ENCODE measurements at regions not wholly inside any gene's neighbourhood (a gene's known extent, or its start where the extent isn't known, plus 50 kb on each side); places are given as distances from the start of the nearest gene placed in this dataset.

DNA sequence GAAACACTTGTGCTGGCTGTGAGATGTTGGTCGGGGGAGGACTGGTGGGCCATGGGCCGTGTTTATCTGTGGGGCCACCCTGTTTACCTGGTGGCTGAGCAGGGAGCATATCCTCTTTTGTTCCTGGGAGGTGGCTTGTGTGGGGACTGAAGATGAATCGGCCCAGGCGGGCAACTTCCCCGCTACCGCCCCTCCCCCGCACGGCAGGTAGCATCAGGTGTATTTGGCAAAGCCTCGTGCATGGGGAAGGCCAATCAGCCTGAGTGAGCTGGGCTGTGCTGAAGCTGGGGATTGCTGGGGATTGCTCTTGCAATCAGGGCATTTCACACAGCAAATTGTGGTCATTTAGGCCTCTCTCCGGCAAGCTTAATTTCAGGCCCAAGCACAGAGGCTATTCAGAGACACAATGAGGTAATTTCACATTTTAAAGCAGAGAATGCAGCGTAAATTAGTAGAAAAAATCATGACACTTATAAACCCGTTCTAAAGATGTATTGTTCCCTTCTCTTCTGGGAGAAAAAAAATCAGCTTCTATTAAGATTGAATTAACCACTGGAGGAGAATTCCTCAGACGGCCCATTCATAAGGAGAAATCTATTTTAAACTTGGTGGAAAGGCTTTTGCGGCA lies 197.7 kb upstream of the POU3F1 start:
- Histone ChIP-seq H3K4me3 (ENCODE audit: low read length) (no peak overlapping the region), H2AFZ (ENCODE audit: low read depth, low read length) (no peak overlapping the region), H3K9me2 (ENCODE audit: insufficient read depth, low read length) (no peaks in the 10 kb centered on the region), H3K4me2 (ENCODE audit: low read length) (no peak overlapping the region), H3K27ac (ENCODE audit: low read length) (peak overlapping the region; percentile 35), H3K36me3 (ENCODE audit: insufficient read depth, low read length) (no peaks in the 10 kb centered on the region), H3F3A (ENCODE audit: insufficient read depth, low read length, poor library complexity, severe bottlenecking) (peaks cover 4% of the 10 kb centered on the region), H3K9me3 (ENCODE audit: low read length) (no peaks in the 10 kb centered on the region), H3K27me3 (ENCODE audit: insufficient read depth, low read depth, low read length) (no peaks in the 10 kb centered on the region), H3K79me2 (replicated peaks; ENCODE audit: insufficient read depth, low read length) (no peaks in the 10 kb centered on the region), H3K9ac (ENCODE audit: low read length) (peak overlapping the region; percentile 27), H4K20me1 (ENCODE audit: insufficient read depth) (no peaks in the 10 kb centered on the region)
- no peak for TF ChIP-seq EZH2 (IDR thresholded peaks at IDR 0.05; ENCODE audit: borderline replicate concordance, insufficient read depth, low read length, poor library complexity, severe bottlenecking)
- TF ChIP-seq SMC3 (conservative IDR thresholded peaks at IDR 0.05; ENCODE audit: poor library complexity), result peak; percentile 31
- peak; percentile 13 for TF ChIP-seq EP300 (conservative IDR thresholded peaks at IDR 0.05; ENCODE audit: poor library complexity, severe bottlenecking)

DNA sequence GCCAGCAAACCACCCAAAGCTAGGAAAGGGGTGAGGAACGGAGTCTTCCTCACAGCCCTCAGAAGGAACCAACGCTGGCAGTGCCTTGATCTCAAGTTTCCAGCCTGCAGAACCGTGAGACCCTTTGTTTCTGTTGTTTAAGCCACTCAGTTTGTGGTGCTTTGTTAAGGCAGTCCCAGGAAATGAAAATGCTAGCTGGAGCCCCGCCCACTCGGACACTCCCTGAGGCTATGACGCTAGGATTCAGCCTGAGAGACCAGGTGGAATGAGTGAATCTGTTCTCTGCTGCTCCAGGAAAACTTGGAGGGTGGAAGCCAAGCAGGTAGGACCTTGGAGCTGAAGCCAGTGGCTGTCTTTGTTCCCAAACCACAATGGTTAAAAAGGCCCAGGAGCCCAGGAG lies 196.5 kb upstream of the POU3F1 start:
- Histone ChIP-seq H3K36me3 (ENCODE audit: insufficient read depth, low read length) (no peaks in the 10 kb centered on the region), H4K20me1 (ENCODE audit: insufficient read depth) (no peaks in the 10 kb centered on the region), H3K4me2 (ENCODE audit: low read length) (no peak overlapping the region), H3F3A (ENCODE audit: insufficient read depth, low read length, poor library complexity, severe bottlenecking) (peaks cover 4% of the 10 kb centered on the region), H2AFZ (ENCODE audit: low read depth, low read length) (no peak overlapping the region), H3K9ac (ENCODE audit: low read length) (no peak overlapping the region), H3K27me3 (ENCODE audit: insufficient read depth, low read depth, low read length) (no peaks in the 10 kb centered on the region), H3K79me2 (replicated peaks; ENCODE audit: insufficient read depth, low read length) (no peaks in the 10 kb centered on the region), H3K9me3 (ENCODE audit: low read length) (no peaks in the 10 kb centered on the region), H3K27ac (ENCODE audit: low read length) (no peak overlapping the region), H3K4me3 (ENCODE audit: low read length) (no peak overlapping the region), H3K9me2 (ENCODE audit: insufficient read depth, low read length) (no peaks in the 10 kb centered on the region)
- TF ChIP-seq EZH2 (IDR thresholded peaks at IDR 0.05; ENCODE audit: borderline replicate concordance, insufficient read depth, low read length, poor library complexity, severe bottlenecking), result no peak
- TF ChIP-seq, protein P1, sequence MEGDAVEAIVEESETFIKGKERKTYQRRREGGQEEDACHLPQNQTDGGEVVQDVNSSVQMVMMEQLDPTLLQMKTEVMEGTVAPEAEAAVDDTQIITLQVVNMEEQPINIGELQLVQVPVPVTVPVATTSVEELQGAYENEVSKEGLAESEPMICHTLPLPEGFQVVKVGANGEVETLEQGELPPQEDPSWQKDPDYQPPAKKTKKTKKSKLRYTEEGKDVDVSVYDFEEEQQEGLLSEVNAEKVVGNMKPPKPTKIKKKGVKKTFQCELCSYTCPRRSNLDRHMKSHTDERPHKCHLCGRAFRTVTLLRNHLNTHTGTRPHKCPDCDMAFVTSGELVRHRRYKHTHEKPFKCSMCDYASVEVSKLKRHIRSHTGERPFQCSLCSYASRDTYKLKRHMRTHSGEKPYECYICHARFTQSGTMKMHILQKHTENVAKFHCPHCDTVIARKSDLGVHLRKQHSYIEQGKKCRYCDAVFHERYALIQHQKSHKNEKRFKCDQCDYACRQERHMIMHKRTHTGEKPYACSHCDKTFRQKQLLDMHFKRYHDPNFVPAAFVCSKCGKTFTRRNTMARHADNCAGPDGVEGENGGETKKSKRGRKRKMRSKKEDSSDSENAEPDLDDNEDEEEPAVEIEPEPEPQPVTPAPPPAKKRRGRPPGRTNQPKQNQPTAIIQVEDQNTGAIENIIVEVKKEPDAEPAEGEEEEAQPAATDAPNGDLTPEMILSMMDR (IDR thresholded peaks at IDR 0.05; ENCODE audit: poor library complexity, severe bottlenecking), result no peak
- TF ChIP-seq SMC3 (conservative IDR thresholded peaks at IDR 0.05; ENCODE audit: poor library complexity), result no peak
- no peak for TF ChIP-seq EP300 (conservative IDR thresholded peaks at IDR 0.05; ENCODE audit: poor library complexity, severe bottlenecking)
- TF ChIP-seq MXI1 (conservative IDR thresholded peaks at IDR 0.05; ENCODE audit: poor library complexity, severe bottlenecking), result no peak

DNA sequence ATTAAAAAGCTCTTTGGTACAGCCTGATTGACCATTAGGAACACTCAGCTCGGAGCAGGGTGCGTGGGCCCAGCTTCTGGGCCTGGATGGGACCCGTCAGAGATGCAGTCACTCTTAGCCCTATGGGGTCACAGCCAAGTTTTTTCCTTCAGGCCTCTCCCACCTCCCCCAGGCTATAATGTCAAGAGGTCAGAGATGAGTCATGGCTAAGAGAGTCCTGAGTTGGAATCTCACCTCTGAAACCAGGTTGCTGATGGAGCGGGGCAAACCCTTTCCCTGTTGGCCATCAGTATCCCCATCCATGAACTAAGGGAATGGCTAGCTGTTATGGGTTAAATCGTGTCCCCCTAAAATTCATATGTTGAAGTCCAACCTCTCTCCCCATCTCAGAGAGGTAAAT lies 195.9 kb upstream of the POU3F1 start:
- no peak for TF ChIP-seq TAF1 (IDR thresholded peaks at IDR 0.05; ENCODE audit: low read depth)
- no peak for TF ChIP-seq EP300 (conservative IDR thresholded peaks at IDR 0.05; ENCODE audit: poor library complexity, severe bottlenecking)
- TF ChIP-seq EZH2 (IDR thresholded peaks at IDR 0.05; ENCODE audit: borderline replicate concordance, insufficient read depth, low read length, poor library complexity, severe bottlenecking), result no peak
- no peak for TF ChIP-seq SMC3 (conservative IDR thresholded peaks at IDR 0.05; ENCODE audit: poor library complexity)
- TF ChIP-seq, protein P2, sequence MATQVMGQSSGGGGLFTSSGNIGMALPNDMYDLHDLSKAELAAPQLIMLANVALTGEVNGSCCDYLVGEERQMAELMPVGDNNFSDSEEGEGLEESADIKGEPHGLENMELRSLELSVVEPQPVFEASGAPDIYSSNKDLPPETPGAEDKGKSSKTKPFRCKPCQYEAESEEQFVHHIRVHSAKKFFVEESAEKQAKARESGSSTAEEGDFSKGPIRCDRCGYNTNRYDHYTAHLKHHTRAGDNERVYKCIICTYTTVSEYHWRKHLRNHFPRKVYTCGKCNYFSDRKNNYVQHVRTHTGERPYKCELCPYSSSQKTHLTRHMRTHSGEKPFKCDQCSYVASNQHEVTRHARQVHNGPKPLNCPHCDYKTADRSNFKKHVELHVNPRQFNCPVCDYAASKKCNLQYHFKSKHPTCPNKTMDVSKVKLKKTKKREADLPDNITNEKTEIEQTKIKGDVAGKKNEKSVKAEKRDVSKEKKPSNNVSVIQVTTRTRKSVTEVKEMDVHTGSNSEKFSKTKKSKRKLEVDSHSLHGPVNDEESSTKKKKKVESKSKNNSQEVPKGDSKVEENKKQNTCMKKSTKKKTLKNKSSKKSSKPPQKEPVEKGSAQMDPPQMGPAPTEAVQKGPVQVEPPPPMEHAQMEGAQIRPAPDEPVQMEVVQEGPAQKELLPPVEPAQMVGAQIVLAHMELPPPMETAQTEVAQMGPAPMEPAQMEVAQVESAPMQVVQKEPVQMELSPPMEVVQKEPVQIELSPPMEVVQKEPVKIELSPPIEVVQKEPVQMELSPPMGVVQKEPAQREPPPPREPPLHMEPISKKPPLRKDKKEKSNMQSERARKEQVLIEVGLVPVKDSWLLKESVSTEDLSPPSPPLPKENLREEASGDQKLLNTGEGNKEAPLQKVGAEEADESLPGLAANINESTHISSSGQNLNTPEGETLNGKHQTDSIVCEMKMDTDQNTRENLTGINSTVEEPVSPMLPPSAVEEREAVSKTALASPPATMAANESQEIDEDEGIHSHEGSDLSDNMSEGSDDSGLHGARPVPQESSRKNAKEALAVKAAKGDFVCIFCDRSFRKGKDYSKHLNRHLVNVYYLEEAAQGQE (IDR thresholded peaks at IDR 0.05; ENCODE audit: borderline replicate concordance), result no peak
- no peak for TF ChIP-seq RAD21 (conservative IDR thresholded peaks at IDR 0.05)
- TF ChIP-seq, protein P1 (IDR thresholded peaks at IDR 0.05; ENCODE audit: poor library complexity, severe bottlenecking), result no peak
- TF ChIP-seq MXI1 (conservative IDR thresholded peaks at IDR 0.05; ENCODE audit: poor library complexity, severe bottlenecking), result no peak
- TF ChIP-seq POLR2AphosphoS5 (IDR thresholded peaks at IDR 0.05), result no peak
- Histone ChIP-seq H2AFZ (ENCODE audit: low read depth, low read length) (no peak overlapping the region), H3K9me3 (ENCODE audit: low read length) (no peaks in the 10 kb centered on the region), H3K4me2 (ENCODE audit: low read length) (no peak overlapping the region), H3K4me3 (ENCODE audit: low read length) (no peak overlapping the region), H3K27me3 (ENCODE audit: insufficient read depth, low read depth, low read length) (no peaks in the 10 kb centered on the region), H4K20me1 (ENCODE audit: insufficient read depth) (no peaks in the 10 kb centered on the region), H3K27ac (ENCODE audit: low read length) (no peak overlapping the region), H3K79me2 (replicated peaks; ENCODE audit: insufficient read depth, low read length) (no peaks in the 10 kb centered on the region), H3K9me2 (ENCODE audit: insufficient read depth, low read length) (no peaks in the 10 kb centered on the region), H3K9ac (ENCODE audit: low read length) (no peak overlapping the region), H3F3A (ENCODE audit: insufficient read depth, low read length, poor library complexity, severe bottlenecking) (peaks cover 4% of the 10 kb centered on the region), H3K36me3 (ENCODE audit: insufficient read depth, low read length) (no peaks in the 10 kb centered on the region)

Data from neural cell (in vitro differentiated cells).